ENCODE measurements at regions not wholly inside any gene's neighbourhood (a gene's known extent, or its start where the extent isn't known, plus 50 kb on each side); places are given as distances from the start of the nearest gene placed in this dataset.

- no peak for DNase-seq (ENCODE audit: low read depth)
Observed at GRCh38 chr2:15865923-15866322, 74.4 kb upstream of the MYCN start.

- no peak for DNase-seq (ENCODE audit: low read depth)
Observed at GRCh38 chr2:15866563-15867193, 73.7 kb upstream of the MYCN start.

GRCh38 chr2:15867194-15868171 is 72.9 kb upstream of the MYCN start:
- no peak for DNase-seq (ENCODE audit: low read depth)

GRCh38 chr2:15868186-15868585 is 72.2 kb upstream of the MYCN start:
- DNase-seq (ENCODE audit: low read depth), result no peak

GRCh38 chr2:15868704-15869103 is 71.6 kb upstream of the MYCN start:
- DNase-seq (ENCODE audit: low read depth), result no peak

GRCh38 chr2:15869396-15869795 is 71.0 kb upstream of the MYCN start:
- no peak for DNase-seq (ENCODE audit: low read depth)

- no peak for DNase-seq (ENCODE audit: low read depth)
Observed at GRCh38 chr2:15869871-15870270, 70.5 kb upstream of the MYCN start.

- DNase-seq (ENCODE audit: low read depth), result no peak
Observed at GRCh38 chr2:15870565-15870964, 69.8 kb upstream of the MYCN start.

GRCh38 chr2:15871239-15871783 is 69.0 kb upstream of the MYCN start:
- DNase-seq (ENCODE audit: low read depth), result no peak

GRCh38 chr2:15872854-15873253 is 67.5 kb upstream of the MYCN start:
- DNase-seq (ENCODE audit: low read depth), result no peak

- DNase-seq (ENCODE audit: low read depth), result no peak
Observed at GRCh38 chr2:15874321-15874720, 66.0 kb upstream of the MYCN start.

GRCh38 chr2:15874854-15875804 is 65.2 kb upstream of the MYCN start:
- DNase-seq (ENCODE audit: low read depth), result no peak

- DNase-seq (ENCODE audit: low read depth), result no peak
Observed at GRCh38 chr2:15875969-15876705, 64.2 kb upstream of the MYCN start.

GRCh38 chr2:15880226-15881119 is 59.9 kb upstream of the MYCN start:
- no peak for DNase-seq (ENCODE audit: low read depth)

- DNase-seq (ENCODE audit: low read depth), result no peak
Observed at GRCh38 chr2:15881120-15881433, 59.3 kb upstream of the MYCN start.

- no peak for DNase-seq (ENCODE audit: low read depth)
Observed at GRCh38 chr2:15881676-15882075, 58.7 kb upstream of the MYCN start.

GRCh38 chr2:15882761-15883497 is 57.4 kb upstream of the MYCN start:
- no peak for DNase-seq (ENCODE audit: low read depth)

GRCh38 chr2:15883684-15884083 is 56.7 kb upstream of the MYCN start:
- no peak for DNase-seq (ENCODE audit: low read depth)

- DNase-seq (ENCODE audit: low read depth), result no peak
Observed at GRCh38 chr2:15884790-15885189, 55.6 kb upstream of the MYCN start.

- DNase-seq (ENCODE audit: low read depth), result no peak
Observed at GRCh38 chr2:15886231-15886630, 54.1 kb upstream of the MYCN start.

Measured in GM04504 (cell line).